SK-N-SH (cell line): ENCODE measurements at regions not wholly inside any gene's neighbourhood (a gene's known extent, or its start where the extent isn't known, plus 50 kb on each side); places are given as distances from the start of the nearest gene placed in this dataset.

ENCODE experiments used
- CHD2 ChIP-seq: fragments of 150-350 bp; IDR thresholded peaks from 2 replicates; pipeline ENCODE4 v1.6.1; 2018; ENCODE audit warnings: low read length; ENCODE audit not compliant: partially characterized antibody
- CTCF ChIP-seq: fragments of 200-600 bp; sonication (generic); IDR thresholded peaks from 2 replicates; pipeline ENCODE4 v1.6.1; 2017; ENCODE audit warnings: antibody characterized with exemption, mild to moderate bottlenecking, moderate library complexity
- EP300 ChIP-seq, 2 experiments: IDR thresholded peaks; 2 replicates each; pipeline versions ENCODE4 v1.4.0 to v1.6.1; 2012; ENCODE audit warnings: borderline replicate concordance in 1 of 2, low read depth in 1 of 2, low read length in 1 of 2
- EZH2phosphoT487 ChIP-seq: fragments of 200-600 bp; sonication (generic); IDR thresholded peaks from 2 replicates; pipeline ENCODE4 v1.6.1; 2017; ENCODE audit warnings: low read depth, mixed run types, mild to moderate bottlenecking, antibody characterized with exemption, moderate library complexity, borderline replicate concordance
- FOXM1 ChIP-seq: IDR thresholded peaks from 2 replicates; pipeline ENCODE4 v1.4.0; 2012; ENCODE audit warnings: low read depth, mild to moderate bottlenecking
- MXI1 ChIP-seq: IDR thresholded peaks from 2 replicates; pipeline ENCODE4 v1.6.1; 2012; ENCODE audit warnings: mild to moderate bottlenecking, low read depth, low read length, improper control_type of control experiment
- NRF1 ChIP-seq: IDR thresholded peaks from 2 replicates; pipeline ENCODE4 v1.6.1; 2012; ENCODE audit warnings: low read depth, mild to moderate bottlenecking, low read length
- POLR2AphosphoS5 ChIP-seq: IDR thresholded peaks from 2 replicates; pipeline ENCODE4 v1.6.1; 2012; ENCODE audit warnings: low read depth, low read length
- RAD21 ChIP-seq: IDR thresholded peaks from 2 replicates; pipeline ENCODE4 v1.6.1; 2012; ENCODE audit warnings: mild to moderate bottlenecking, low read length
- REST ChIP-seq: IDR thresholded peaks from 2 replicates; pipeline ENCODE4 v1.6.1; 2012; ENCODE audit warnings: mild to moderate bottlenecking, low read depth, low read length, moderate library complexity
- TCF12 ChIP-seq: IDR thresholded peaks from 2 replicates; pipeline ENCODE4 v1.4.0; 2012
- YY1 ChIP-seq: IDR thresholded peaks from 2 replicates; pipeline ENCODE4 v1.4.0; 2012; ENCODE audit warnings: low read depth, mild to moderate bottlenecking
- TF ChIP-seq, protein P1 (sequence below): IDR thresholded peaks from 2 replicates; pipeline ENCODE4 v1.4.0; 2012; ENCODE audit warnings: low read depth

DNA sequence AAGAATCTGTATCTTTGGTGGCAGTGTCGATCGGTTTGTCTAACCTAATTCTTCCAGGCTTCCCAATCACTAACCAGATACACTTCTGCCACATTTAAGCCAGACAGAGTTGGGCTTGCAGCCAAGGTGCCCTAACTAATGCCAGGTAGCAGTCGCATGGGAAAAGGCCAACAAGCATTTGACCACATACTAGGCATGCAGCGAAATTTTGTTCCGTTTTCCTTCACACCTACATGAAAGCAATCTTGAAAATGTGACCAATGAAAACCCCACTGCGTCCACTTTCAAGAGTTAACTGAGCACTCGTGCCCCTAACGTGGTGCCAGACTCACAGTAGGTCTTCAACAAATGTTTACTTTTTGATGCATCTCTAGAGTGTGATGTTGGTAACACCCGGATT, 192.2 kb upstream of the TPM1 start:
- TF ChIP-seq TCF12: peak; percentile 53; the same call in 1 of the 2 replicates
- no peak for TF ChIP-seq CTCF
- no peak for TF ChIP-seq MXI1
- TF ChIP-seq CHD2: no peak
- TF ChIP-seq POLR2AphosphoS5: no peak; the same call in 1 of the 2 replicates
- TF ChIP-seq RAD21: no peak
- no peak for TF ChIP-seq NRF1
- TF ChIP-seq, protein P1, sequence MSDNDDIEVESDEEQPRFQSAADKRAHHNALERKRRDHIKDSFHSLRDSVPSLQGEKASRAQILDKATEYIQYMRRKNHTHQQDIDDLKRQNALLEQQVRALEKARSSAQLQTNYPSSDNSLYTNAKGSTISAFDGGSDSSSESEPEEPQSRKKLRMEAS: no peak; the same call in 1 of the 2 replicates
- no peak for TF ChIP-seq FOXM1
- no peak for TF ChIP-seq EP300 (IDR thresholded peaks at IDR 0.05; ENCODE audit: borderline replicate concordance in 1 of 2, low read depth in 1 of 2, low read length in 1 of 2)
- TF ChIP-seq EZH2phosphoT487: no peak
- TF ChIP-seq YY1: no peak
- TF ChIP-seq REST: no peak
